Mesendoderm (in vitro differentiated cells): ENCODE measurements at regions not wholly inside any gene's neighbourhood (a gene's known extent, or its start where the extent isn't known, plus 50 kb on each side); places are given as distances from the start of the nearest gene placed in this dataset.

ENCODE experiments used
- DNase-seq: peaks from one replicate; pipeline ENCODE4 v3.0.0; 2013
- H2AK5ac ChIP-seq: 2 replicates; pipeline ENCODE4 v1.6.1; 2013; ENCODE audit warnings: low read length, inconsistent platforms
- H2BK120ac ChIP-seq: 2 replicates; pipeline ENCODE4 v1.6.1; 2013; ENCODE audit warnings: low read depth, mild to moderate bottlenecking, low read length, moderate library complexity, mixed read lengths
- H2BK15ac ChIP-seq: replicated peaks from 2 replicates; pipeline ENCODE4 v1.6.1; 2013; ENCODE audit warnings: low read depth, mild to moderate bottlenecking, moderate library complexity
- H2BK5ac ChIP-seq: 2 replicates; pipeline ENCODE4 v1.6.1; 2013; ENCODE audit warnings: low read length, inconsistent platforms
- H3K18ac ChIP-seq: 2 replicates; pipeline ENCODE4 v1.6.1; 2013; ENCODE audit warnings: mild to moderate bottlenecking, low read length, mixed read lengths
- H3K23ac ChIP-seq: one replicate; pipeline ENCODE4 v1.6.1; 2013; ENCODE audit warnings: low read length
- H3K27ac ChIP-seq: 2 replicates; pipeline ENCODE4 v1.5.1; 2013; ENCODE audit warnings: low read depth, mild to moderate bottlenecking, inconsistent platforms, low read length, moderate library complexity
- H3K27me3 ChIP-seq: 2 replicates; pipeline ENCODE4 v1.6.1; 2013; ENCODE audit warnings: low read length, control low read depth, mild to moderate bottlenecking, inconsistent platforms; ENCODE audit not compliant: insufficient read depth, poor library complexity
- H3K36me3 ChIP-seq: 2 replicates; pipeline ENCODE4 v1.6.1; 2013; ENCODE audit warnings: low read length, inconsistent platforms; ENCODE audit not compliant: control insufficient read depth, insufficient read depth
- H3K4ac ChIP-seq: one replicate; pipeline ENCODE4 v1.6.1; 2013; ENCODE audit warnings: low read depth, mild to moderate bottlenecking, low read length, moderate library complexity
- H3K4me1 ChIP-seq: 2 replicates; pipeline ENCODE4 v1.6.1; 2013; ENCODE audit warnings: low read depth, low read length, inconsistent platforms; ENCODE audit not compliant: control insufficient read depth
- H3K4me2 ChIP-seq: 2 replicates; pipeline ENCODE4 v1.6.1; 2013; ENCODE audit warnings: low read length
- H3K4me3 ChIP-seq: 2 replicates; pipeline ENCODE4 v1.5.1; 2013; ENCODE audit warnings: mild to moderate bottlenecking, low read length
- H3K56ac ChIP-seq: one replicate; pipeline ENCODE4 v1.6.1; 2013; ENCODE audit warnings: low read length
- H3K79me1 ChIP-seq: 2 replicates; pipeline ENCODE4 v1.6.1; 2013; ENCODE audit warnings: low read length, inconsistent platforms
- H3K79me2 ChIP-seq: 2 replicates; pipeline ENCODE4 v1.6.1; 2013; ENCODE audit warnings: mild to moderate bottlenecking, low read length; ENCODE audit not compliant: control insufficient read depth, insufficient read depth
- H3K9ac ChIP-seq: 2 replicates; pipeline ENCODE4 v1.6.1; 2013; ENCODE audit warnings: low read length, inconsistent platforms
- H4K5ac ChIP-seq: one replicate; pipeline ENCODE4 v1.6.1; 2013; ENCODE audit warnings: low read length
- H4K8ac ChIP-seq: one replicate; pipeline ENCODE4 v1.6.1; 2013; ENCODE audit warnings: low read depth, mild to moderate bottlenecking, control low read depth, low read length, moderate library complexity
- WGBS: extraction: QIAGEN DNeasy Blood & Tissue Kit; methylation state at CpG from one replicate; pipeline ENCODE4 v1.1.7; 2013; ENCODE audit warnings: low lambda C conversion rate, missing lambda C conversion rate; ENCODE audit not compliant: insufficient coverage; ENCODE audit errors: extremely low coverage; 5-methylcytosine and 5-hydroxymethylcytosine counted together

- H3K36me3 ChIP-seq, result no peaks in the 10 kb centered on the region
- H2BK5ac ChIP-seq, result no peak overlapping the region
- no peak overlapping the region for H2BK15ac ChIP-seq
- H2AK5ac ChIP-seq, result no peak overlapping the region
- no peaks in the 10 kb centered on the region for H3K79me1 ChIP-seq
- no peak for DNase-seq
- no peaks in the 10 kb centered on the region for H3K27me3 ChIP-seq
- no peak overlapping the region for H3K27ac ChIP-seq
- no peaks in the 10 kb centered on the region for H3K79me2 ChIP-seq
- no peak overlapping the region for H3K4me2 ChIP-seq
- H3K56ac ChIP-seq, result no peak overlapping the region
- no peak overlapping the region for H3K9ac ChIP-seq
- no peak overlapping the region for H4K5ac ChIP-seq
- no peak overlapping the region for H3K18ac ChIP-seq
- no peak overlapping the region for H3K23ac ChIP-seq
- no peak overlapping the region for H3K4ac ChIP-seq
- H3K4me3 ChIP-seq, result no peak overlapping the region
- WGBS, result no CpG with 5 or more reads among the region's 3 CpGs
- no peak overlapping the region for H4K8ac ChIP-seq
- no peaks in the 10 kb centered on the region for H3K4me1 ChIP-seq
- H2BK120ac ChIP-seq, result no peak overlapping the region
These were observed 503.2 kb upstream of the ID4 start for GRCh38 chr6:19333936-19334335.

GRCh38 chr6:19336579-19336978 lies 500.6 kb upstream of the ID4 start:
- Histone ChIP-seq H3K4ac (no peak overlapping the region), H2AK5ac (no peak overlapping the region), H4K5ac (no peak overlapping the region), H2BK120ac (no peak overlapping the region), H4K8ac (no peak overlapping the region), H2BK15ac (no peak overlapping the region), H3K9ac (no peak overlapping the region), H3K4me2 (no peak overlapping the region), H3K18ac (no peak overlapping the region), H3K56ac (no peak overlapping the region), H3K27me3 (no peaks in the 10 kb centered on the region), H3K36me3 (no peaks in the 10 kb centered on the region), H3K27ac (no peak overlapping the region), H2BK5ac (no peak overlapping the region), H3K23ac (no peak overlapping the region), H3K4me3 (no peak overlapping the region), H3K79me2 (no peaks in the 10 kb centered on the region), H3K4me1 (no peaks in the 10 kb centered on the region), H3K79me1 (no peaks in the 10 kb centered on the region)
- no CpG with 5 or more reads among the region's 4 CpGs for WGBS
- DNase-seq, result no peak

GRCh38 chr6:19337101-19337500 lies 500.1 kb upstream of the ID4 start:
- no peak overlapping the region for H2BK120ac ChIP-seq
- H3K36me3 ChIP-seq, result no peaks in the 10 kb centered on the region
- no peak overlapping the region for H3K27ac ChIP-seq
- no peak overlapping the region for H4K8ac ChIP-seq
- no peak overlapping the region for H2BK5ac ChIP-seq
- no peak overlapping the region for H2AK5ac ChIP-seq
- H3K4me3 ChIP-seq, result no peak overlapping the region
- H3K4ac ChIP-seq, result no peak overlapping the region
- H3K18ac ChIP-seq, result no peak overlapping the region
- H3K56ac ChIP-seq, result no peak overlapping the region
- no peak overlapping the region for H4K5ac ChIP-seq
- no peak overlapping the region for H3K9ac ChIP-seq
- no peaks in the 10 kb centered on the region for H3K27me3 ChIP-seq
- H3K79me2 ChIP-seq, result no peaks in the 10 kb centered on the region
- WGBS, result no CpG with 5 or more reads among the region's 6 CpGs
- no peak overlapping the region for H3K23ac ChIP-seq
- no peak for DNase-seq
- H3K79me1 ChIP-seq, result no peaks in the 10 kb centered on the region
- H3K4me2 ChIP-seq, result no peak overlapping the region
- no peak overlapping the region for H2BK15ac ChIP-seq
- no peaks in the 10 kb centered on the region for H3K4me1 ChIP-seq

GRCh38 chr6:19342616-19343015 lies 494.6 kb upstream of the ID4 start:
- Histone ChIP-seq H3K56ac (no peak overlapping the region), H3K4ac (no peak overlapping the region), H3K27me3 (no peaks in the 10 kb centered on the region), H3K4me3 (no peak overlapping the region), H3K36me3 (no peaks in the 10 kb centered on the region), H3K18ac (no peak overlapping the region), H3K23ac (no peak overlapping the region), H2BK5ac (no peak overlapping the region), H4K8ac (no peak overlapping the region), H3K9ac (no peak overlapping the region), H3K79me2 (no peaks in the 10 kb centered on the region), H3K4me1 (no peaks in the 10 kb centered on the region), H3K27ac (no peak overlapping the region), H3K79me1 (no peaks in the 10 kb centered on the region), H4K5ac (no peak overlapping the region), H3K4me2 (no peak overlapping the region), H2AK5ac (no peak overlapping the region), H2BK120ac (no peak overlapping the region), H2BK15ac (no peak overlapping the region)
- DNase-seq, result no peak
- WGBS, result no CpG with 5 or more reads among the region's 1 CpG

DNA sequence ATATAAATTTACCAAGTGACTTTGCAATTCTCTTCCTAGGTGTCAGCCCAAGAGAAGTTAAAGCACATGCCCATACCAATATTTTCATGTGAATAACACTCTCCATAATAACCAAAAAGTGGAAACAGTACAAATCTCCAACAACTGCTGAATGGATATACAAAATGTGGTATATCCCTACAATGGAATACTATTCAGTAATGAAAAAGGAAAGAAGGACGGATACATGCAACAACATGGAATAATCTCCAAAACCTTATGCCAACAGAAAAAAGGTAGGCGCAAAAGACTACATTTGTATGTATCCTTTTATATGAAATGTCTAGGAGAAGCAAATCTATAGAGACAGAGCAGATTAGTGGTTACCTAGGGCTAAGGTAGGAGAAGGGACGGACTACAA lies 487.7 kb upstream of the ID4 start:
- Histone ChIP-seq H3K27me3 (no peaks in the 10 kb centered on the region), H3K79me1 (no peaks in the 10 kb centered on the region), H2BK5ac (no peak overlapping the region), H2AK5ac (no peak overlapping the region), H3K56ac (no peak overlapping the region), H2BK15ac (no peak overlapping the region), H4K5ac (no peak overlapping the region), H3K23ac (no peak overlapping the region), H3K79me2 (no peaks in the 10 kb centered on the region), H3K4me2 (no peak overlapping the region), H4K8ac (no peak overlapping the region), H3K18ac (no peak overlapping the region), H3K4ac (no peak overlapping the region), H3K27ac (no peak overlapping the region), H3K9ac (no peak overlapping the region), H2BK120ac (no peak overlapping the region), H3K4me3 (no peak overlapping the region), H3K36me3 (no peaks in the 10 kb centered on the region), H3K4me1 (no peaks in the 10 kb centered on the region)
- no peak for DNase-seq
- WGBS, result no CpG with 5 or more reads among the region's 3 CpGs

DNA sequence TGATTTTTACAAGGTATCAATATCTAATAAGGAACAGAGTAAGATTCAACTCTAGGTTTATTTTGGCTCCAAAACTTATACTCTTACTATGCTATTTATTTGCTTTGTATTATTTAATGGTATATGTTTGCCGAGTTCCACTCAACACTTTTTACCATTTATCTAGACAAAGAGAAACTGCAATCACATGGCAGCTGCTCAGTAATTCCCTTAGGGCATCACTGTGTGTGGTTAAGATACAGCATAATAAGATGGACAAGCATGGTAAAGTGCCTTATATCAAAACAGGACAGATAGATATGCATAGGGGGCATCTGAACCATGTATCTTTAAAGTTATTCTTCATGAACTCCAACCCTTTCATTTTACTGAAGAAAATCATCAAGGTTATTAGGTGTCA lies 483.0 kb upstream of the ID4 start:
- Histone ChIP-seq H3K4me3 (no peak overlapping the region), H3K4me1 (no peaks in the 10 kb centered on the region), H3K23ac (no peak overlapping the region), H4K5ac (no peak overlapping the region), H2BK15ac (no peak overlapping the region), H4K8ac (no peak overlapping the region), H3K79me2 (no peaks in the 10 kb centered on the region), H2BK5ac (no peak overlapping the region), H3K18ac (no peak overlapping the region), H3K79me1 (no peaks in the 10 kb centered on the region), H3K9ac (no peak overlapping the region), H2BK120ac (no peak overlapping the region), H3K27me3 (no peaks in the 10 kb centered on the region), H3K4ac (no peak overlapping the region), H3K4me2 (no peak overlapping the region), H3K56ac (no peak overlapping the region), H3K27ac (no peak overlapping the region), H3K36me3 (no peaks in the 10 kb centered on the region), H2AK5ac (no peak overlapping the region)
- no peak for DNase-seq
- no CpG with 5 or more reads among the region's 1 CpG for WGBS
